ENCODE measurements at regions not wholly inside any gene's neighbourhood (a gene's known extent, or its start where the extent isn't known, plus 50 kb on each side); places are given as distances from the start of the nearest gene placed in this dataset.
A peak's percentile ranks its signal among the peaks of the same experiment; 100 is the strongest.

DNA sequence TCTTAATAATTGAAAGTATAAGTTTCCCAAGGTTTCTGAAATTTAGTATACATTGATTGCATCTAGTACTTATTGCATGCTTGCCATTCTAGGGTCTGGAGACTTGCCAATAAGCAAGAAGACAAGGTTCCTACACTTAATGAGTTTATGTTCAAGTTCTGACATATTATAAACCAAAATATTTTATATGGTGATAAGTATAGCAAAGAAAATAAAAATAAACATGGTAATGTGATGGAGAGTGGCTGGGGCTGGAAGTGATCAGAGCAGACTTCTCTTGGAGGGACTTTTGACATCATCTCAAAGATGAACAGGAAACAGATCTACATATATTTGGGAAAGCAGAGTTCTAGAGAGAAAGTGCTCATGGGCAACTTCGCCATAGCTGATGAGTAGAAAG lies 119.5 kb upstream of the EPHA4 start:
- Histone ChIP-seq H3K4me3 (ENCODE audit: low read length in 2 of 2) (no peak overlapping the region), H3K9me3 (ENCODE audit: control insufficient read depth in 1 of 2, low read length in 2 of 2) (no peaks in the 10 kb centered on the region), H3K27me3 (ENCODE audit: insufficient read depth, low read length) (no peaks in the 10 kb centered on the region), H3K36me3 (ENCODE audit: insufficient read depth, low read length) (no peaks in the 10 kb centered on the region), H3K4me1 (ENCODE audit: insufficient read depth, low read length) (no peaks in the 10 kb centered on the region), H3K27ac (ENCODE audit: low read depth, low read length) (no peak overlapping the region)
- ChIA-PET POLR2A (ENCODE audit: partially characterized antibody) (no interaction called here), CTCF (ENCODE audit: partially characterized antibody) (no interaction called here)
- no peaks in the 10 kb centered on the region for H3K9me3 Mint-ChIP-seq
- intact Hi-C loops (cut with micrococcal nuclease) = no loop called here
- H3K4me1 Mint-ChIP-seq = no peaks in the 10 kb centered on the region
- peak overlapping the region in 1 of 8 donors; percentile 18 for H3K4me3 Mint-ChIP-seq
- no peak overlapping the region for H3K27ac Mint-ChIP-seq
- no peak for DNase-seq
- H3K36me3 Mint-ChIP-seq = no peaks in the 10 kb centered on the region
- H3K27me3 Mint-ChIP-seq = peaks cover 0 to 2% of the 10 kb centered on the region in 2 donors

DNA sequence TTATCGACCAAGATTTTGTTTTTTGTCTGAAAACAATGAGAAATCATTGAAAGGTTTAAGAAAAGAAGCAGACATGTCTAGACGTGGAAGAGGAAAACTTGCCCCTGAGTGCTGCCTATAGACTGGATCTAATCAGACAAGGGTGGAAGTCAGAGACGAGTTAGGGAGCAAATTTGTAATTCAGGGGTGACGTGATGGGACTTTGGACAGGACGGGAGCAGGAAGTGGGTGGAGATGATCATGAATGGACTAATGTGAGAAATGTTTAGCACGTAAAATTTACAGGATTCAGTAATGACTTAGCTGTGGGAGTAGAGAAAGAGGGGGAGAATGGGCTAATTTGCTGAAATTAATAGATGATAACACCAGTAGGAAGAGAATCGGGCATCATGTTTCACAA lies 117.0 kb upstream of the EPHA4 start:
- Histone ChIP-seq H3K4me3 (ENCODE audit: low read length in 2 of 2) (no peak overlapping the region), H3K27ac (ENCODE audit: low read depth, low read length) (no peak overlapping the region), H3K36me3 (ENCODE audit: insufficient read depth, low read length) (no peaks in the 10 kb centered on the region), H3K27me3 (ENCODE audit: insufficient read depth, low read length) (no peaks in the 10 kb centered on the region), H3K4me1 (ENCODE audit: insufficient read depth, low read length) (no peaks in the 10 kb centered on the region), H3K9me3 (ENCODE audit: control insufficient read depth in 1 of 2, low read length in 2 of 2) (no peaks in the 10 kb centered on the region)
- H3K27me3 Mint-ChIP-seq = peaks cover 0 to 2% of the 10 kb centered on the region in 2 donors
- no peaks in the 10 kb centered on the region for H3K9me3 Mint-ChIP-seq
- H3K36me3 Mint-ChIP-seq = no peaks in the 10 kb centered on the region
- DNase-seq = no peak
- no peaks in the 10 kb centered on the region for H3K4me1 Mint-ChIP-seq
- H3K27ac Mint-ChIP-seq = no peak overlapping the region
- ChIA-PET POLR2A (ENCODE audit: partially characterized antibody) (no interaction called here), CTCF (ENCODE audit: partially characterized antibody) (no interaction called here)
- H3K4me3 Mint-ChIP-seq = no peak overlapping the region
- intact Hi-C loops (cut with micrococcal nuclease) = no loop called here

DNA sequence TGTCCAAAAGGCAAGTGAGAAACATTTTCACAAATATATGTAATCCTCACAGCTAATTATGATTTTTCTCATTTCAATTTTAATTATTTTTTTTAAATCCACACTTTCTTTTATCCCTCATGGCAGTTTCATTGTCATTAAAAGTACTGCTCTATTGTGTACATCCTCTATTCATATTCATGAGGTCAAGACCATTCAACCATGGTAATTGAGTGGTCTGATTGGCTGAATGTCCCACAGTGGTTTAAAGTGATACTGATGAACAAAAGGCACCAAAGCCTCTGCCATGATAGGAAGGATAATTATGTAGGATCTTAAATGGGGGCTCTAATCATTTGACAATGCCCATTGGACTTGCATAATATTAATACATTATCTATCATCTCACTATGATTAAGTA lies 108.4 kb upstream of the EPHA4 start:
- DNase-seq = no peak
- POLR2A ChIA-PET (ENCODE audit: partially characterized antibody) = no interaction called here
- intact Hi-C loops (cut with micrococcal nuclease) = no loop called here

DNA sequence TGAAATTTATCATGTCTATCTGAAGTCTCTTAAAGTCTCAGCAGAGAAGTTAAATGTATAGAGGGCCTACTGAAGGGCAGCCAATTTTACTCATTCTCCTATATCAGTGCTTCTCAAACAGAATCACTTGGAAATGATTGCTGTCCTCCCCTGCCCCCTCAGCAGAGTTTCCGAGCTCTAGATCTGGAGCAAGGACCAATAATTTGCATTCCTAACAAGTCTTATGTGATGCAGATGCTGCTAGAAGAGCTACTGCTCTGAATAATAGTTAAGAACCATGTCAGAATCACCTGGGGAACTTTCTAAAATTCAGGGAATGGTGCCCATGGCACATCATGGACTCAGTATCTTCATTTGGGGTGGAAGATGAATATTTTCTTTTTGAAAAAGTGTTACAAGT lies 105.6 kb upstream of the EPHA4 start:
- no peak overlapping the region for H3K27ac ChIP-seq (ENCODE audit: low read depth, low read length)
- H3K27me3 Mint-ChIP-seq = peaks cover 0 to 3% of the 10 kb centered on the region in 2 donors
- no peak overlapping the region for H3K4me3 Mint-ChIP-seq
- H3K27ac Mint-ChIP-seq = no peak overlapping the region
- DNase-seq = no peak
- no peaks in the 10 kb centered on the region for H3K36me3 ChIP-seq (ENCODE audit: insufficient read depth, low read length)
- no peaks in the 10 kb centered on the region for H3K9me3 ChIP-seq (ENCODE audit: control insufficient read depth in 1 of 2, low read length in 2 of 2)
- H3K4me1 Mint-ChIP-seq = no peaks in the 10 kb centered on the region
- POLR2A ChIA-PET (ENCODE audit: partially characterized antibody) = no interaction called here
- no peaks in the 10 kb centered on the region for H3K27me3 ChIP-seq (ENCODE audit: insufficient read depth, low read length)
- intact Hi-C loops (cut with micrococcal nuclease) = no loop called here
- H3K9me3 Mint-ChIP-seq = peaks cover 0 to 2% (median 0%) of the 10 kb centered on the region in 8 donors
- H3K36me3 Mint-ChIP-seq = no peaks in the 10 kb centered on the region
- H3K4me1 ChIP-seq (ENCODE audit: insufficient read depth, low read length) = no peaks in the 10 kb centered on the region
- CTCF ChIA-PET (ENCODE audit: partially characterized antibody) = no interaction called here
- H3K4me3 ChIP-seq (ENCODE audit: low read length in 2 of 2) = no peak overlapping the region

More for the DNA sequence above, 108.4 kb upstream of the EPHA4 start:
- Mint-ChIP-seq H3K9me3 (peaks cover 0 to 2% (median 0%) of the 10 kb centered on the region in 8 donors), H3K27ac (no peak overlapping the region), H3K4me1 (no peaks in the 10 kb centered on the region), H3K4me3 (no peak overlapping the region), H3K36me3 (no peaks in the 10 kb centered on the region), H3K27me3 (peaks cover 0 to 8% of the 10 kb centered on the region in 2 donors)
- no peak overlapping the region for H3K4me3 ChIP-seq (ENCODE audit: low read length in 2 of 2)
- no peak overlapping the region for H3K27ac ChIP-seq (ENCODE audit: low read depth, low read length)
- no peaks in the 10 kb centered on the region for H3K9me3 ChIP-seq (ENCODE audit: control insufficient read depth in 1 of 2, low read length in 2 of 2)
- H3K4me1 ChIP-seq (ENCODE audit: insufficient read depth, low read length) = no peaks in the 10 kb centered on the region
- no peaks in the 10 kb centered on the region for H3K36me3 ChIP-seq (ENCODE audit: insufficient read depth, low read length)
- H3K27me3 ChIP-seq (ENCODE audit: insufficient read depth, low read length) = no peaks in the 10 kb centered on the region
- CTCF ChIA-PET (ENCODE audit: partially characterized antibody) = no interaction called here

DNA sequence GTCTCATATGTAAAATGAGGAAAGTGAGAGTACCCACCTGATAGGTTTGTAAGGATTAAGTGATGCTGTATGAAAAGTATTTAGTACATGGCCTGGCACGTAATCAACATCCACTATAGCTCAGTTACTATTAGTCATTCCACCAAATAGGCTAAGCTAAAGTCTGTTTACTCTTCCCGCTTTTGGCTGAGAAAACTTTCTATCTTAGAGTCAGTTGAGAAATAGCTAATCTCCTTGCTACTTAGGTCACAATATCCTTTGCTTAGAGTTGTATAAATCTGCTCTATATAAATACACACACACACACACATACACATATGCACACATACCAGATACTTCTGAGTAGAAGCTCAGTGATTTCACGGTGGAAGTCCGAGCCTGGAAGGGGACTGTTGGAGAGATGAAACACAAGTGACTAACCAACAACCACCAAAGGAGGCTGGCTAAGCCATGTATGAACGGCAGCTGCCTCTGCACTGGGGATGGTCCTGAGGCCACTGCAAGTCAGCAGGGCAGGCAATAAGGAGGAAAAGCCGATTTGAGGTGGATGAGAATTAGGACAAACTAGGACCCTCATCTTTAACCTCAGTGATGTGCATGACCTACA lies 104.6 kb upstream of the EPHA4 start:
- H3K27ac ChIP-seq (ENCODE audit: low read depth, low read length) = no peak overlapping the region
- POLR2A ChIA-PET (ENCODE audit: partially characterized antibody) = no interaction called here
- Mint-ChIP-seq H3K27ac (no peak overlapping the region), H3K36me3 (no peaks in the 10 kb centered on the region), H3K27me3 (peaks cover 0 to 1% of the 10 kb centered on the region in 2 donors), H3K4me1 (no peaks in the 10 kb centered on the region), H3K4me3 (no peak overlapping the region), H3K9me3 (peaks cover 0 to 3% (median 0%) of the 10 kb centered on the region in 8 donors)
- no peak for DNase-seq
- H3K4me1 ChIP-seq (ENCODE audit: insufficient read depth, low read length) = no peaks in the 10 kb centered on the region
- intact Hi-C loops (cut with micrococcal nuclease) = no loop called here
- H3K9me3 ChIP-seq (ENCODE audit: control insufficient read depth in 1 of 2, low read length in 2 of 2) = no peaks in the 10 kb centered on the region
- H3K27me3 ChIP-seq (ENCODE audit: insufficient read depth, low read length) = no peaks in the 10 kb centered on the region
- H3K36me3 ChIP-seq (ENCODE audit: insufficient read depth, low read length) = no peaks in the 10 kb centered on the region
- CTCF ChIA-PET (ENCODE audit: partially characterized antibody) = no interaction called here
- no peak overlapping the region for H3K4me3 ChIP-seq (ENCODE audit: low read length in 2 of 2)

DNA sequence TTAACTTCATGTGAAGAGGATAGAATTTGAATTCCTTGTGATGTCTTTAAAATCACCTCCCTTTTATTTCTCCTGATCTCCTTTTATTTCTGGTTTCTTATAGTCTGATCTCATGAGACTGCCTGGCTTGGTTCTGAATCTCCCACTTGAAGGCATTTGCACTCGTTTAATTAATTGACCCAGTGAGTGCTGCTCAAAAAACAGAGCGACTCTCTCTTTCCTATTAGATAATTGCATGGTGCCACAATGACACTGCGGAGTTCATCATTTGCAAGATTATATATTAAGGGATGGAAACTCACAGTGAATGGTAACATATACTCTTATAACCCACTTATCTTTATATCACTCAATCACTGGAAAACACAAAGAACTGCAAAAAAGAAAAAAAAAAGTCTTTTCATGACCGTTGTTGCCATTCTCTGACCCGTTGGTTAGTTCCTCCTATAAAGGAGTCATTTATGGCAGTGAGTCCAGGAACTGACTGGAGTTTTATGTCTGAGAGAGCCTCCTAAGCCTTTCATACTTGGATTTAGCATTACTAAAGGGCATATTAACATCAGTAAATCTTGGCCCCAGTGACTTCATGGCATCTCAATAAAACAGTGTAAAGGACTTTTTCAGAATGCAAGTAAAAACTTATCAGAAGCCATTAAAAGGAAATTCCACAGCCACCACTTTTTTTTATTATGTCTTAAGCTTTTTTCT lies 103.3 kb upstream of the EPHA4 start:
- CTCF ChIA-PET (ENCODE audit: partially characterized antibody) = no interaction called here
- Histone ChIP-seq H3K9me3 (ENCODE audit: control insufficient read depth in 1 of 2, low read length in 2 of 2) (no peaks in the 10 kb centered on the region), H3K27me3 (ENCODE audit: insufficient read depth, low read length) (no peaks in the 10 kb centered on the region), H3K4me1 (ENCODE audit: insufficient read depth, low read length) (no peaks in the 10 kb centered on the region), H3K27ac (ENCODE audit: low read depth, low read length) (no peak overlapping the region), H3K36me3 (ENCODE audit: insufficient read depth, low read length) (no peaks in the 10 kb centered on the region), H3K4me3 (ENCODE audit: low read length in 2 of 2) (no peak overlapping the region)
- Mint-ChIP-seq H3K36me3 (no peaks in the 10 kb centered on the region), H3K27me3 (peaks cover 0 to 1% of the 10 kb centered on the region in 2 donors), H3K4me3 (no peak overlapping the region), H3K9me3 (peaks cover 0 to 3% (median 0%) of the 10 kb centered on the region in 8 donors), H3K4me1 (no peaks in the 10 kb centered on the region), H3K27ac (no peak overlapping the region)
- intact Hi-C loops (cut with micrococcal nuclease) = no loop called here
- no peak for DNase-seq
- POLR2A ChIA-PET (ENCODE audit: partially characterized antibody) = no interaction called here

DNA sequence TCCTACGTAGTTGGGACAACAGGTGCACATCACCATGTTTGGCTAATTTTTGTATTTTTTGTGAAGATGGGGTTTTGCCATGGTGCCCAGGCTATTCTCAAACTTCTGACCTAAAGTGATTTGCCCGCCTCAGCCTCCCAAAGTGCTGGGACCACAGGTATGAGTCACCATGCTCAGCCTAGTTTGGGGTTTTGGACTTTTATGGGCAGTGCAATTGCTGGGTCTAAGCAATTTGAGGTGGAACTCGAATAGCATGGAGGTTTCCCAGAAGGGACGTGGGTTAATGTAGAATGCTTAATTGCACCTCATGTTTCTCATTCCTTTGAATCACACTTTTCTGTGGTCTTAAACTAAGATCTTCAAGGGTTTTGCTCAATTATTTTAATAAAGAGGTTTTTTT lies 102.3 kb upstream of the EPHA4 start:
- Mint-ChIP-seq H3K36me3 (no peaks in the 10 kb centered on the region), H3K4me1 (no peaks in the 10 kb centered on the region), H3K9me3 (peaks cover 0 to 3% (median 0%) of the 10 kb centered on the region in 8 donors), H3K27ac (no peak overlapping the region), H3K4me3 (no peak overlapping the region), H3K27me3 (peaks cover 0 to 1% of the 10 kb centered on the region in 2 donors)
- no peaks in the 10 kb centered on the region for H3K4me1 ChIP-seq (ENCODE audit: insufficient read depth, low read length)
- intact Hi-C loops (cut with micrococcal nuclease) = no loop called here
- no peak overlapping the region for H3K4me3 ChIP-seq (ENCODE audit: low read length in 2 of 2)
- ChIA-PET CTCF (ENCODE audit: partially characterized antibody) (no interaction called here), POLR2A (ENCODE audit: partially characterized antibody) (no interaction called here)
- H3K36me3 ChIP-seq (ENCODE audit: insufficient read depth, low read length) = no peaks in the 10 kb centered on the region
- no peaks in the 10 kb centered on the region for H3K9me3 ChIP-seq (ENCODE audit: control insufficient read depth in 1 of 2, low read length in 2 of 2)
- DNase-seq = no peak
- H3K27ac ChIP-seq (ENCODE audit: low read depth, low read length) = no peak overlapping the region
- no peaks in the 10 kb centered on the region for H3K27me3 ChIP-seq (ENCODE audit: insufficient read depth, low read length)

All from CD4-positive, alpha-beta memory T cell (primary cell).